HG02970 (cell line): ENCODE measurements at regions not wholly inside any gene's neighbourhood (a gene's known extent, or its start where the extent isn't known, plus 50 kb on each side); places are given as distances from the start of the nearest gene placed in this dataset.
"Not testable (repeated sequence)": the region's sequence is repeated elsewhere in the genome, so short reads cannot be mapped to it uniquely, and the experiment has no call there.

Experiments used
- ATAC-seq: cut with Tn5 transposase; IDR thresholded peaks from one replicate; pipeline ENCODE4 v1.9.1; 2021; ENCODE audit warnings: mild to moderate bottlenecking, moderate library complexity, moderate number of reproducible peaks; ENCODE audit not compliant: unreplicated experiment, low FRiP score

GRCh38 chr15:81747482-81747881 is 298.3 kb downstream of the MEX3B start:
- ATAC-seq = no peak

DNA sequence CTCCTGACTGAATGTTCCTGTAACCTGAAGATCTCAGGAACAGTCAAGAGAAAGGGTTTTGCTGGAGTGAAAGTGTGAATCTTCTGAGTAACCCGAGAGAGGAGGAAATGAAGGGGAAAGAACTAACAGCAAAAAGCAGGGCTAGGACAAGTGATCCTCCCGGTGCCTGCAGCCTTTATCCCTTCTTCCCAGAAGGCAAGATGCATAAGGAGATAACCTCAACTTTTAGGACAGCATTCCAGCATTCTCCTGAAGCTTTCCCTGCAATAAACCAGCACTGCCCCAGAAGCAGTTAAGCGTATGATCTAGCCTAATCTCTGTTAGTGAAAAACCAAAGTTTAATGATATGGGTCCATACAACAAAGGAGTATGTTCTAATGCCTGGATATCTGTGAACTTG is 298.8 kb downstream of the MEX3B start:
- no peak for ATAC-seq

- ATAC-seq = no peak
Observed at GRCh38 chr15:81744364-81744763, 301.5 kb downstream of the MEX3B start.

- no peak for ATAC-seq
Observed at GRCh38 chr15:81740416-81740815, 305.4 kb downstream of the MEX3B start.

DNA sequence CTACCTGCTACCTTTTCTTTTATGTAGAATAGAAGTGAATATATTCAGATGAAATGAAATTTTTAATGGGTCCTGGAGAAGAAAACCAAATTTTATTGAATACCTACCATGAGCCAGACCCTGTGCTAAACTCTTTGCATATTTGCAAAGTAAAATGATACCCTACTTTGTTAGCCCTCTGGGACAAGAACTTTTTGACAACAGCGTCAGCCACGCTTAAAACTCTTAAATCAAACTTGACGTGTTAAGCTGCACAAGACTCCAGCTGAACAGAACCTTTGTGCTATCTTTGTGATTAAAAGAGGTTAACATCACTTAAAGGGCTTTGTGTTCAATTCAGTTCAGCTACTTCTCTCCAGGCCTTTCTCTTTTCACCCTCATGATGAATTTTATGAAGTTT is 316.5 kb downstream of the MEX3B start:
- ATAC-seq = no peak

- ATAC-seq = no peak
Observed at GRCh38 chr15:81728726-81729125, 317.1 kb downstream of the MEX3B start.

GRCh38 chr15:81725590-81725989 is 320.2 kb downstream of the MEX3B start:
- no peak for ATAC-seq

GRCh38 chr15:81724536-81724935 is 321.3 kb downstream of the MEX3B start:
- ATAC-seq = no peak

DNA sequence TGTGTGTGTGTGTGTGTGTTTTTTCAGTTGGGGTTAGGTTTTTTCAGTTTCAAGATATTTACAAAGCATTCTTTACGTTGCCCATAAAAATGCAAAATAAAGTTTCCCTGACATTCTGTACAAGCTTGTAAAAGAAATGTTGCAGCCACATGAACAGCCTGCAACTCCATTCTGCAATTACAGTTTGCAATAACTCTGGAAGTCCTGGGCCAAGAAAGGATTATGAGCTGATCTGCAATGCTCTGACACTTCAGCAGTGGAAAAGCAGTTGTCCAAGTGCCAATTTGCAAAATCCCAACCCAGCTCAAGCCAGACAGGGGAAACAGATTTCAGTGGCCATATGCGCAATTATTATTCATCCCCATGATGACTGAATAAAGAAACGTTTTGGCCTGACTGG is 322.1 kb downstream of the MEX3B start:
- no peak for ATAC-seq

- ATAC-seq = no peak
Observed at GRCh38 chr15:81723113-81723651, 322.6 kb downstream of the MEX3B start.

DNA sequence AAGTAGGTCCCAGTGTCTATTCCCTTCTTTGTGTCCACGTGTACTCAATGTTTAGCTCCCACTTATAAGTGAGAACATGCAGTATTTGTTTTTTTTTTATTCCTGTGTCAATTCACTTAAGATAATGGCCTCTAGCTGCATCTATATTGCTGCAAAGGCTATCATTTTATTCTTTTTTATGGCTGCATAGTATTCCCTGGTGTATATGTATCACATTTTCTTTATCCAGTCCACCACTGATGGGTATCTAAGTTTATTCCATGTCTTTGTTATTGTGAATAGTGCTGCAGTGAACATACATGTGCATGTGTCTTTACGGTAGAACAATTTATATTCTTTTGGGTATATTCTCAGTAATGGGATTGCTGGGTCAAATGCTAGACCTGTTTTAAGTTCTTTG is 329.4 kb downstream of the MEX3B start:
- not testable (repeated sequence) for ATAC-seq

DNA sequence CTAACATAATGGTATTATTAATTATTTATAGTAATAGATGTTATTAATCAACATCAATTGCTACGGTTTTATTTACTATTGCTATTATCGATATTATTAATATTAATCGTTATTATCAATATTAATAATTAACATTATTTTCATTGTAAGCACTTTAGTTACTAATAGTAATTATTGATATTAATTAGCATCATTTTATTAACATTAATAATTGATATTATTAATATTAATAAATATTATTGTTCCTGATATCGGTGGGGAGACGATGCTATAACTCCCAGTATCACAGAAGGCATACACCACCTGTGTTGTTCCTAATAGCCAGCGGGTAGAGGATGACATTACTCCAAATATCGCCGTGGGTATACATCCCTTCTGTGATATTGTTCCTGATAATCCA is 335.5 kb downstream of the MEX3B start:
- ATAC-seq = no peak

GRCh38 chr15:81706816-81707346 is 332.9 kb upstream of the TMC3 start:
- ATAC-seq = not testable (repeated sequence)

DNA sequence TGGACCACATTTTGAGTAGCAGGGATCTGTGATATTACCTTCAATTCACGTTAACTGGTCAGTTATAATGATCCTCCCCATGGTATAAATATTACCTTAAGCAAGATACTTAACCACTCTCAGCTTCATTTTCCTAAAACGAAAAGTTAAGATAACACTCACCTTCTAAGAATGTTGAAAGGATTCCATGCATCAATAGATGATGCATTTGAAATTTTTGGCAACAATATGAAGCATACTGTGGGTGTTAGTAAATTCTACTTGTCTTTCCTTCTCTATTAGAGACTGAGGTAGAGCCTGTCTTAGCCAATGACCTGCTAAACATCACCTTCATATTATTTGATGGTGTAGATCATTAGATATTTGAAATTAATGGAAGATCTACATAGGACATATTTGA is 331.7 kb upstream of the TMC3 start:
- not testable (repeated sequence) for ATAC-seq

DNA sequence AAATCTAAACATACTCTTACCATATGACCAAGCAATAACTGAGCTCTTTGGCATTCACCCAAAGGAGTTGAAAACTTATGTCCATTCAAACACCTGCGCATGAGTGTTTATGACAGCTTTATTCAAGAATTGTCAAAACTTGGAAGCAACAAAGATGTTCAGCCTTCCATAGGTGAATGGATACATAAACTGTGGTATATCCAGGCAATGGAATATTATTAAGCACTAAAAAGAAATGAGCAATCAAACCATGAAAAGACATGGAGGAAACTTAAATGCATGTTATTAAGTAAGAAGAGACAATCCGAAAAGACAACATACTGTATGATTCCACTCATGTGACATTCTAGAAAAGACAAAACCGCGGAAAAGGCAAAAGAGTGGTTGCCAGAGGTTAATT is 312.0 kb upstream of the TMC3 start:
- no peak for ATAC-seq

DNA sequence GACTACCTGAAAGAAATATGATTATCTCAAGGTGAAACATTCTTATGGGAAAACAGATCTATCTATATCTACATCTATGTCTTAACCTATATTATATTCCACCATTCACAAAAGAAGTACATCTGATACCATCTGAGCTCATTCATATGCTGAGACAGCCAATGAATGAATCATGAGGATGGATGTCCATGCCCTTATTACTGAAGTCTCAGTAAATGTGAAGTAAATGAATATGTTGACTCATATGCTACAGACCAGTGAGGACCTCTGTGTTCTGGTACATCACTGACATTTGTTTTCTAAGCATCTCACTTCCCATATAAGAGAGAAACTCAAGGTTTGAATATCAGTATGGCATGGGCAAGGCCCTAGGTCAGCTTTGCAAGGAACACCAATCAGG is 311.2 kb upstream of the TMC3 start:
- ATAC-seq = no peak

DNA sequence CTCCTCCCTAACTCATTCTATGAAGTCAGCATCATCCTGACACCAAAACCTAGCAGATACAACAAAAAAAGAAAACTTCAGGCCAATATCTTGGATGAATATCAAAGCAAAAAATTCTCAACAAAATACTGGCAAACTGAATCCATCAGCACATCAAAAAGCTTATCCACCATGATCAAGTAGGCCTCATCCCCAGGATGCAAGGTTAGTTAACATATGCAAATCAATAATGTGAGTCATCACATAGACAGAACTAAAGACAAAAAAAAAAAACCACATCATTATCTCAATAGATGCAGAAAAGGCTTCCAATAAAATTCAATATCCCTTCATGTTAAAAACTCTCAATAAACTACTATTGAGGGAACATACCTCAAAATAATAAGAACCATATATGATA is 306.8 kb upstream of the TMC3 start:
- no peak for ATAC-seq

- no peak for ATAC-seq
Observed at GRCh38 chr15:81666839-81667238, 292.8 kb upstream of the TMC3 start.

DNA sequence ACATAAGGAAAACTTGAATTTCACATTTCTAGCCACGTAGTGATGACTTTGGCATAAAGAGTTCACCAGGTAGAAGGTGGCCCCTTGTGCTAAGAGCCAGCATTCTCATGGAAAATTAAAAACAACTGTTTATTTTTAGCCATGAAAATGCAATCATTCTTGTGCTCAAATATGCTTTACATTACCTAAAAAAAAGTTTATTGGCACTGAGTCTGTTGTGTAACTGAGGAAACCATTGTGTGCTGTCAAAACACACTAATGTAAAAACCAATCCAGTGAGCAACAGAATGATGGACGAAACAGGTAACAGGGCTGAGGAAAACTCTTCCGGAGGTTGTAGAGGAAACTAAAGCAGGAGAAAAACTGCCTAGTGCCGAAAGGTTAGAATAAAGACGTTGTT is 287.0 kb upstream of the TMC3 start:
- no peak for ATAC-seq

- no peak for ATAC-seq
Observed at GRCh38 chr15:81653259-81653658, 279.2 kb upstream of the TMC3 start.

DNA sequence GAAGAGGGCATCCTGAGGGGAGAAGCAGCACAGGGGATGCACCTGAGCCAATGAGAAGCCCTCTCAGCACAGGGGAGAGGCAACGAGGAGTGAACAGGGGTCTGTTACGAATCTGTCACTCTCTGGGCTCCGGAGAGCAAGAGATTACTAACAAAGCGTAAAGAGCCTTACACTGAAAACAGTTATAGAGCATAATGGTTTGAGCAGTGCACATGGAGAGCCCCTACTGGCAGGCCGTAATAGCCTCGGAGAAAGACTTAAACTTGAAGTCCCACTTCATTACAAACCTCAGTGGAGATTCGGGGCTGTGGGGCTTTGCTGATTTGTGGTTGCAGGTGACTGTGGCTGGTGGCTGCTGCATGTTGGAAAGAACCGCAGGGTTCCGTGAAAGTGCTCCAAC is 271.5 kb upstream of the TMC3 start:
- ATAC-seq = no peak

DNA sequence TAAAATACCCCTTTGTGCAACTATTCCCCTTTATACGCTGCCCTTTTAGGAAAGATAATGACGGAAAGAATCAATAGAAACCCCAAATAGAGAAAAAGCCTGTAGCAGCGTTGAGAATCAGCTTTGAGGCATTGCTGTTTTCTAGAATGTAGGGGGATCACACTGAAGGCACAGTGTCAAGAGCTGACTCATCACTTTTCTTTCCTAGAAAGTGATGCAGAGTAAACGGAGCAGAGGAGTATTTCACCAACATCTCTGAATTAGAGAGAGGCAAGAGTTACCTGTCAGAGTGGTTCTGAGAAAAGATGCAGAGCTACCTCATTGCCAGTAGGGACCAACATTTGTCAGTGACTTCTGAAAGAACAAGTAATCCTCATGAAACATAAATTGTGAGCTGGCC is 269.8 kb upstream of the TMC3 start:
- ATAC-seq = no peak

GRCh38 chr15:81642451-81642990 is 268.5 kb upstream of the TMC3 start:
- ATAC-seq = no peak
